ENCODE measurements at regions not wholly inside any gene's neighbourhood (a gene's known extent, or its start where the extent isn't known, plus 50 kb on each side); places are given as distances from the start of the nearest gene placed in this dataset.
A peak's percentile ranks its signal among the peaks of the same experiment; 100 is the strongest.
"Not testable (repeated sequence)": the region's sequence is repeated elsewhere in the genome, so short reads cannot be mapped to it uniquely, and the experiment has no call there.

- DNase-seq (ENCODE audit: low read depth in 2 of 2, low spot score in 1 of 2) = no peak
Observed at GRCh38 chr20:53676519-53676822, 82.8 kb upstream of the ZNF217 start.

DNA sequence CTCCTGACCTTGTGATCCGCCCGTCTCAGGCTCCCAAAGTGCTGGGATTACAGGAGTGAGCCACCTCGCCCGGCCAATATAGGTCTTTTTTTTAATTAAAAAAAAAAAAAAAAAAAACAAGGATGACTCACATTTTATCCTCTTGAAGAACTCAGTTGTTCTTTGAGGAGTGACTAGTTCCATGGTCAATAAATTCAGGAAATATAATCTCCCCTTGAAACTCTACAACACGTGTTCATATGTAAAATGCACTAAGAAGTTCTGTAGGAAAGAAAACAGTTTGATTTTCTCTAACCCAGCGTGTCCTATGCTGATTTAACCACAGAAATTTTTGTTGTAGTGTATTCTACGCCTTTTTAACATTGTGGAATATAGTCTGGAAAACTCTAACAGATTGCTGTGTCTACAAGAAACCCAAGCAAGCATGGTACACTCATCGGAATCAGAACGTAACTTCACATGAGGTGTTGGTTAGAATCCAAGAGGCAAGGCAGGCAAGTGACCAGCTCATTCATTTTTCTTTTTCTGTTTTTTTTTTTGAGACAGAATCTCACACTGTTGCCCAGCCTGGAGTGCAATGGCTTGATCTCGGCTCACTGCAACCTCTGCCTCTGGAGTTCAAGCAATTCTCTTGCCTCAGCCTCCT lies 79.0 kb upstream of the ZNF217 start:
- no peak for DNase-seq (ENCODE audit: low read depth in 2 of 2, low spot score in 1 of 2)

DNA sequence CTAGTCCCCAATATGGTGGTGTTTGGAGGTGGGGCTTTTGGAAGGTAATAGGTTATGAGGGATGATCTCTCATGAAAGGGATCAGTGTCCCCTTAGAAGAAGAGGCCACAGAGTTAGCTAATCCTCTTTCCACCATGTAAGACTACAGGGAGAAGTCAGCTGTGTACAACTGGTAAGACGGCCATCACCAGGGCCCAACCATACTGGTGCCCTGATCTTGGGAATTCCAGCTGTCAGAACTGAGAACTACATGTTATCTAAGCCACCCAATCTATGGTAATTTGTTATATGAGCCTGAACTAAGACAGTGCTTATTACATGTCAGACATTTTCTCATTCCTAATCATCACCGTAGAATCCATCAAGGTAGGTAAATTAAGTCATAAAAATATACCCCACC lies 77.7 kb upstream of the ZNF217 start:
- DNase-seq (ENCODE audit: low read depth in 2 of 2, low spot score in 1 of 2) = no peak

DNA sequence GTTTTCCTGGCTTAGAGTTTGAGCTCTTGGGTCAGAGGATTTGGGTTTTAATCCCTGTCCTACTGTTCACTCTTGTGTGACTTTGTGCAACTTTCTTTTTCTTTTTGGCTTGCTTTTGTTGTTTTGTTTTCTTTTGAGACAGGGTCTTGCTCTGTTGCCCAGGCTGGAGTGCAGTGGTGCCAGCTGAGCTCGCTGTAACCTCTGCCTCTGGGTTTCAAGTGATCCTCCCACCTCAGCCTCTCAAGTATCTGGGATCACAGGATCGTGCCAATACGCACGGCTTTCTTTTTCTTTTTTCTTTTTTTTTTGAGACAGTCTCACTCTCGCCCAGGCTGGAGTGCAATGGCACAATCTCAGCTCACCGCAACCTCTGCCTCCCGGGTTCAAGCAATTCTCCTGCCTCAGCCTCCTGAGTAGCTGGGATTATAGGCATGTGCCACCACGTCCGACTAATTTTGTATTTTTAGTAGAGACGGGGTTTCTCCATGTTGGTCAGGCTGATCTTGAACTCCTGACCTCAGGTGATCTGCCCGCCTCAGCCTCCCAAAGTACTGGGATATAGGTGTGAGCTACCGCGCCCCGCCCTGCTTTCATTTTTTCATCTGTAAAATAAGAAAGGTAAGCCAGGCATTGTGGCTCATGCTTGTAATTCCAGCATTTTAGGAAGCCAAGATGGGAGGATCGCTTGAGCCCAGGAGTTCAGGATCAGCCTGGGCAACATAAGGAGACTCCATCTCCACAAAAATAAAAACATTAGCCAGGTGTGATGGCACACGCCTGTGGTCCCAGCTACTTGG lies 76.1 kb upstream of the ZNF217 start:
- DNase-seq (ENCODE audit: low read depth in 2 of 2, low spot score in 1 of 2) = not testable (repeated sequence)

- no peak for DNase-seq (ENCODE audit: low read depth in 2 of 2, low spot score in 1 of 2)
Observed at GRCh38 chr20:53668992-53669391, 75.4 kb upstream of the ZNF217 start.

- no peak for DNase-seq (ENCODE audit: low read depth in 2 of 2, low spot score in 1 of 2)
Observed at GRCh38 chr20:53666144-53666543, 72.5 kb upstream of the ZNF217 start.

DNA sequence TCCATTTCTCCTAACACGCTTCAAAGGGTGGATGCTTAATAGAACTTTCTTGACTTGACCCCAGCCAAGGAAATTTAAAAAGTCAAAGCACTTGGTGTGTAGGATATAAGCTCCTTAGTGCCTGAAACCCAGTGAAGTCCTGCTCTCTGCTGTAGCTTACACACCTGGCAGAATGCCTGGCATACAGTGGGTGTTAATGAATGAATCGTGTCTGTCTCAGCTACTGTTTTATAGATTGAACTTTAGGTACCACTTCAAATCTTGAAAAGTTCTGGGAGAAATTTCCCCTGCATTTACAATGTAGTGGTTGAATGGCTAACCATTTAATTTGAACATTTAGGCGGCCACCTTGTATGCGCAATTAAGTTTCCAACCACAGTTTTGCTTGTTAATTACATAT lies 70.5 kb upstream of the ZNF217 start:
- no peak for DNase-seq (ENCODE audit: low read depth in 2 of 2, low spot score in 1 of 2)

- not testable (repeated sequence) for DNase-seq (ENCODE audit: low read depth in 2 of 2, low spot score in 1 of 2)
Observed at GRCh38 chr20:53663521-53663920, 69.9 kb upstream of the ZNF217 start.

- DNase-seq (ENCODE audit: low read depth in 2 of 2, low spot score in 1 of 2) = no peak
Observed at GRCh38 chr20:53662595-53662994, 69.0 kb upstream of the ZNF217 start.

DNA sequence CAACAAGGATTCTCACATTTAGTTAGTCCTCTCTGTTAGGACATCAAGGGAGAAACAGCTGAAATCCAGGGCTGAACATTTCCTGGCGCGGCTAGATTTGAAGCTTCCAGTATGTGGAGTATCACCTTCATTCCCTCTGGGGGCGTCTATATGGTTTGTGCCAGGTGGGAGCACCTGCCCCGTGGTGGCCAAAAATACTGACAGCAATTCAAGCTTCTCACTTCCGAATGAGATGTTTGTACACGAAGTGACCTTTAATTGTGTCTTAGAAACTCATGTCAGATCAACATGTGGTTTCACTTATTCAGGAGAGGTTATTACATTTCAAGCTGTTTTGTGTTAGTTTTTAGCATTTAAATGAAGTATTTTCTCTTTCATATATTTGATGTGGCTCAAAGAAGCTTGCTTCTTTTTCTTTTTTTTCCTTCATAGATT lies 67.3 kb upstream of the ZNF217 start:
- no peak for DNase-seq (ENCODE audit: low read depth in 2 of 2, low spot score in 1 of 2)

DNA sequence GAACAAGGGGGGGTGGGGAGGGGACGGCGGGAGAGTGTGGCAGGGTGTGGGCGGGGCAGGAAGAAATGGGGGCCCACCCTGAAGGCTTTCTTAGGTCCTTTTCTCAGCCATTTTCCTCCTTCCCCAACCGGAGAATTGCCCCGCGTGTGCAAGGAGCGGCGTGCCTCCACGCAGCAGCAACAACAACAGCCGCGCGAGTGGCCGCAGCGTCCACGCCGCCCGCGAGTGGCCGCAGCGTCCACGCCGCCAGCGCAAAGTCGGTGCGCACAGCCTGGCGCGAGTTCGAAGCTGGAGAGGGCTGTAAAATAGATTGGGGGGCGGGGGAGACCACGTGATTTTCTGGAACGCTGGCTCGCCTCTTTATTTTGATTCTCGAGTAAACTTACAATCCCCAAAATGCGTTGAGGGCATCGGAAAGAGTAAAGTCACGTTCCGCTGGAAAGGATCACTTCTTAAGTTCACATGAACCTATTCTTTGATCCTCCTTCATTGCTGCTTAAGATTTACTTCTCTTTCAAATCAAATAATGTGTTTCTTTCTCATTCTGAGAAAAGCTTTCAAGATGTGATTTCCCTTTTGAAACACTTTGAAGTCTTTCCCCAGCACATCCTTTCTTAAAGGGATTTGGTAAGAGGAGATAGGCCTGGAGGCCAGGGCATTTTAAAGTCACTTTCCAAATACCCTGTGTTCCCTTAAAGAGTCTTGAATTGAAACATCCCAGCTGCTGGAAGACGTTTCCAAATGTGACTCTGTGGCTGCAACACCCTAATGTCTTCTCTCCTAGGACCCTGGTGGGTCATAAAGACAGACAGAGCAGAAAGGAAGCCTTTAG lies 66.7 kb upstream of the ZNF217 start:
- DNase-seq (ENCODE audit: low read depth in 2 of 2, low spot score in 1 of 2) = peak in 1 of 2 donors; percentile 33

DNA sequence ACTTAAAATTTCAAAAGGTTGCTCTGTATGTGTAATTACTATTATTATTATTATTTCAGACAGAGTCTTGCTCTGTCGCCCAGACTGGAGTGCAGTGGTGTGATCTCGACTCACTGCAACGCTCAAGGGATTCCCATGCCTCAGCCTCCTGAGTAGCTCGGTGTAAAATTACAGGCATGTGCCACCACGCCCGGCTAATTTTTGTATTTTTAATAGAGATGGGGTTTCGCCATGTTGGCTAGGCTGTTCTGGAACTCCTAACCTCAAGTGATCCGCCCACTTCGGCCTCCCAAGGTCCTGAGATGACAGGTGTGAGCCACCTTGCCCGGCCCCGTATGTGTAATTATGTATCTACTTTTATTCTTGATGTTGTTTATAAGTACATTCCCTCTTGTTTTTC lies 65.3 kb upstream of the ZNF217 start:
- no peak for DNase-seq (ENCODE audit: low read depth in 2 of 2, low spot score in 1 of 2)

DNA sequence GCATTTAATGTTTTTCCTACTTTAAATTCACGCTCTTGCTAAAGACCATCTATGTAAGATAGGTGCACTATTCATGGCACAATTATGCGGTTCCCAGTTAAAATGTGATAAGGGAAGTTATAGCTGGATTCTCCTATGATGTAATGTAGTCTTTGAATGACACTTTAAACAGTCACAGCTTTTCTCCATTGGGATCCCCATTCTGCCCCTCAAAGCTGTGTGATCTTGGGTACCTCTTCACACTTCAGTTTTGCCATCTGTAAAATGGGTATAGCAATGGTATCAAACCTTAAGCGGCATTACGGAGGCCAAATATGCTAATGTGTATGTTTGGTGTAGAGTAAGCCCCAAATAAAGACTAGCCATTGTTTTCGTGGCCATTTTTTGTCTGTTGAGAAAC lies 64.7 kb upstream of the ZNF217 start:
- DNase-seq (ENCODE audit: low read depth in 2 of 2, low spot score in 1 of 2) = no peak

- no peak for DNase-seq (ENCODE audit: low read depth in 2 of 2, low spot score in 1 of 2)
Observed at GRCh38 chr20:53657732-53658131, 64.1 kb upstream of the ZNF217 start.

- no peak for DNase-seq (ENCODE audit: low read depth in 2 of 2, low spot score in 1 of 2)
Observed at GRCh38 chr20:53657279-53657678, 63.6 kb upstream of the ZNF217 start.

- no peak for DNase-seq (ENCODE audit: low read depth in 2 of 2, low spot score in 1 of 2)
Observed at GRCh38 chr20:53656293-53657202, 62.9 kb upstream of the ZNF217 start.

GRCh38 chr20:53655625-53656292 lies 62.1 kb upstream of the ZNF217 start:
- no peak for DNase-seq (ENCODE audit: low read depth in 2 of 2, low spot score in 1 of 2)

DNA sequence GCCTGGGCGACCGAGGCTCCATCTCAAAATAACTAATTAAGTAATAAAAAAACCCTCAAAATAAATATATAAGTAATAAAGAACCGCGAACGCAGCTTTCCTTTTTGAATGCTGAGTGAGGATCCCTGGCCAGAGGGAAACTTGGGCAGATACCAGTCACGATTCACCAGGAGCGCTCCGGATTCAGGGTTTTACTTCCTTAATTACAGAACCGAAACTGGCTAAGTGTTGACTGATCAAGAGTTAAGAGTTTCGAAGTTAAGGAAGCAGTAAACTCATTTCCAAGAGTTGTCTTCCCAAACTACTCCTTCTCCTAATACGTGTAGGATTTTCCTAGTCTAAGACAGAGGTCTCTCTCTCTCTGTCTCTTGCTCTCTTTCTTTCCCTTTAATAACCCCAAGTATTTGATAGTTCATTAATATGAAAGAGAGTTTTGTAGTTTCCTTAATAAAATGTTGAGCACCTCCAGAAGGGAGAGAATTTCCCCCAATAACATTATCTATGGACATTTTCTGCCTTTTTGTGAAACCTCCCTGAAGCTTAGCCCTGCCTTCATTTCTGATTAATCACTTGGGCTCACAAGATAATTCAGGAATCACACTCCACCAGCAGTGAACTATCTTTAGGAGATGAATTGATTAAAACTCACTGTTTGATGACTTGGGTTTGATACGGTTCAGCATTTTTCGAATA lies 61.4 kb upstream of the ZNF217 start:
- no peak for DNase-seq (ENCODE audit: low read depth in 2 of 2, low spot score in 1 of 2)

DNA sequence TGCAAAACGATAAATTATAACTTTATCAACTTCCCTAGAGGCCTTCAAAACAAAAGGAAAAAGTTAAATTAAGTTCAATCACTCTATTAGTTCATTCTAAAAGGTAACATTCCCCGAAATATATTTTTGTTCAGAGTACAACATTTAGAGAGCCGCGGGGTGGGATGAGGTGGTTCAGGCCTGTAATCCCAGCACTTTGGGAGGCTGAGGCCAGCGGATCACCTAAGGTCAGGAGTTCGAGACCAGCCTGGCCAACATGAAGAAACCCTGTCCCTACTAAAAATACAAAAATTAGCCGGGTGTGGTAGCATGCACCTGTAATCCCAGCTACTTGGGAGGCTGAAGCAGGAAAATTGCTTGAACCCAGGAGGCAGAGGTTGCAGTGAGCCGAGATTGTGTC lies 60.9 kb upstream of the ZNF217 start:
- not testable (repeated sequence) for DNase-seq (ENCODE audit: low read depth in 2 of 2, low spot score in 1 of 2)

Data from stimulated activated CD8-positive, alpha-beta memory T cell treated with anti-CD3 and anti-CD28 coated beads, Interleukin-4, amount 100 ng/mL, for 4 hours (primary cell).